HG02763 (cell line): ENCODE measurements at regions not wholly inside any gene's neighbourhood (a gene's known extent, or its start where the extent isn't known, plus 50 kb on each side); places are given as distances from the start of the nearest gene placed in this dataset.

Source experiments
- ATAC-seq: cut with Tn5 transposase; IDR thresholded peaks from one replicate; pipeline ENCODE4 v1.9.1; 2021; ENCODE audit warnings: mild to moderate bottlenecking, moderate library complexity; ENCODE audit not compliant: unreplicated experiment

DNA sequence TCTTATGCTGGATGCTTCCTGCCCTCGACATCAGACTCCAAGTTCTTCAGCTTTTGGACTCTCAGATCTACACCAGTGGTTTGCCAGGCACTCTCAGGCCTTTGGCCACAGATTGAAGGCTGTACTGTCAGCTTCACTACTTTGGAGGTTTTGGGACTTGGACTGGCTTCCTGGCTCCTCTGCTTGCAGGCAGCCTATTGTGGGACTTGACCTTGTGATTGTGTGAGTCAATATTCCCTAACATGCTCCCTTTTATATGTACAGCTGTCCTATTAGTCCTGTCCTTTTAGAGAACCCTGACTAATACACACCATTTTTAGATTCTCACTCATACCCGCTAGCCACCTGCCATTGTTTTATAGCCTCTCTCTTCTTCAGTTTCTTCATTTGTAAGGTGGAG, 382.1 kb upstream of the TSHZ2 start:
- no peak for ATAC-seq

DNA sequence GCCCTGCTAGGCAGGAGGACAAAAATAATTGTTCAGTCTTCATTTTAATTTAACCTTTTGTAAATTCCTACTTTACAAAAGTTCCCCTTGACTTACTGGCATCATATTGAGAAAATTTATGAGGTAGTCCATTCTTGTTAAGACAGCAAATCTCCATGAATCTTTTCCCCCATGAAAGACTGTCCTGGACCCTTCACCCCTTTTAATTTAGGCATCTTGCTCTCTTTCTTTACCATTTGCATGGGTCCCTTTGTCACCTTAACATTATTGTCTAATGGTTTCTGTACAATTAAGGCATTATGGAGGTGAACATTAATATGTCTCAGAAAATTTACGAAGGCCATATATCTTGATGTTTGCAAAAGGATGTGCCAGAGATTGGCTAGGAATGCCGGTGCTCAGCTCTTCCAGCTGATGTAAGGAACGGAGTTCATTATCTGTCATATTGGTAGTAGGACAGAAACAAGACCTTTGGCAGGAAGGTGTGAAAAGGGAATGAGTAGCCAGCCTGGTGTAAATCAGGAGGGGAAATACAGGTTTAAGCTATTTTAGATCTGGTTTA, 382.8 kb upstream of the TSHZ2 start:
- no peak for ATAC-seq

DNA sequence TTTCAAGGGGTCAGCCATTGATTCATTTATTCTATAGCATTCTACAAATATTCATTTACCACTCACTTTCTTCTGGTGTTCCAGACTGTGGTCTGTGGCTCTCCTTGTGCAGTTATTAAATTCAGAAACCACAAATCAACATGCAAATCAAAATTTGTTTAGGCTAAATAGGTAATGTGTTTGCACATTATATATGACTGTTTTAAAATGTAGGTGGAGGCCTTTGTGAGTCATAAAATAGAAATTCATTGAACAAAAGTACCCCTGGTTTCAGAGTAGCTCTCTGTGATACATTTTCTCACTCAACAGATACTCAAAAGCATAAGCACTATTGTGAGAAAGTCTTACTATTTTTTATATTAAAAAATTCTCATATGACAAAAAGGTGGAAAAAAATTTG, 385.5 kb upstream of the TSHZ2 start:
- ATAC-seq: no peak

DNA sequence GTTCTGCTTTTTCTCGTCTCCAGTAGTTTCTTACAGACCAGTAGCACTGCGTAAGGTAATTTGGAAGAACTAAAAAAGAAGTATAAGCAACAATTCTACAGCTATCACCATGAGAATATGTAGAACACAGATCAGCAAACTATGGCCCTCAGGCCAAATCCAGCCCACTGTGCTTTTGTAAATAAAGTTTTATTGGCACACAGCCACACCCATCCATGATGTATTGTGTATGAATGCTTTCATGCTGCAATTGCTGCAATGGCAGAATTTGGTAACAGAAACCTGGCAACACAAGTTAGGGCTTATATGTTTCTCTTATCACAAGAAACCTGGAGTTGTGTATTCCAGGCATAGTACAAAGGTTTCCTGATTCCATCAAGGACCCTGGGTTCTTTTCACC, 386.8 kb upstream of the TSHZ2 start:
- no peak for ATAC-seq

DNA sequence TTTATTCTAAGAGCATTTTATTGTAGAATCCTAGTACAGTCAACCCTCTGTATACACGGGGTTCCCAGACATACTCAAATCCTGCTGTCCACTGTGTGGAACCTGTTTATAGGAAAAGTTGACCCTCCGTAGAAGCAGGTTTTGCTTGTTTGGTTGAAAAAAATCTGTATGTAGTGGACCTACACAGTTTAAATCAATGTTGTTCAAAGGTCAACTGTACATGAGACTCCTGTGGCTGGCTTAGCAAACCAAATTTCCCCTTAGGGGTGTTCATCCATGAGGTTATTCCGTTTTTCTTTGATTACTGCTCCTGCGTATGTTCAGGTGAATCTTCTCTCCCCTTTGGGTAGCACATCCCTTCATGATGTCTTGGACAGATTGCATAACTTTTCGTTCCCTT, 387.0 kb upstream of the ZFP64 start:
- no peak for ATAC-seq

DNA sequence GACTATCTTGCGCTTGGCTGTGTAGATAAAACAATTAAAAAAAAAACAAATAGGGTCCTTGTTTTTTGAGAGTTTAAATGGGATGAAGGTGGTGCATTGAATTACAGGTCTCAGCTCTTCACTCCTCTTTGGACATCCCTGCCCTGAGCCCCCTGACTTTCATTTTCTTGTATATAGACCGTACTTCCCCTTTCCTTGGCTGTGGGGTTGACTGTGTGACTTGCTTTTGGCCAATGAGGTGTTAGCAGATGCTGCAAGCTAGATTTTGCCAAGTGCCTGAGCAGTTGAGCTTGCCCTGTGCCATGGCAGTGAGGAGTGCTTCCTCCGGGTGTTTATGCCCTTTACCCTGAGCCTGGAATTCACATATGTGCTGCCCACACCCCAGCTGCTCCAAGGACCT, 386.1 kb upstream of the ZFP64 start:
- no peak for ATAC-seq

DNA sequence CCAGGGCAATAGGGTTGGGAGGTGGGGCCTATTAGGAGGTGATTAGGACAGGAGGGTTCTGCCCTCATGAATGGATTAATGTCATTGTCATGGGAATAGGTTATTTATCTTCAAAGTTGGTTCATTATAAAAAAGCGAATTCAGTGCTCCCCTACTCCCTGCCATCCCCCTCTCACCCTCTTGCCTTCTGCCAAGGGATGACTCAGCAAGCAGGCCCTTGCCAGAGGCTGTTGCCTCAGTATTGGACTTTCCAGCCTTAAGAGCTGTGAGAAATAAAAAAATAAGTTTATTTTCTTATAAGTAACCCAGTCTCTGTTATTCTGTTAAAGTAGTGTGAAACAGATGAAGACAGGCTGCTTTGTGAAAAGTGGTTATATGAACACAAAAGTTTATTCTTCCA, 381.1 kb upstream of the ZFP64 start:
- ATAC-seq: no peak

DNA sequence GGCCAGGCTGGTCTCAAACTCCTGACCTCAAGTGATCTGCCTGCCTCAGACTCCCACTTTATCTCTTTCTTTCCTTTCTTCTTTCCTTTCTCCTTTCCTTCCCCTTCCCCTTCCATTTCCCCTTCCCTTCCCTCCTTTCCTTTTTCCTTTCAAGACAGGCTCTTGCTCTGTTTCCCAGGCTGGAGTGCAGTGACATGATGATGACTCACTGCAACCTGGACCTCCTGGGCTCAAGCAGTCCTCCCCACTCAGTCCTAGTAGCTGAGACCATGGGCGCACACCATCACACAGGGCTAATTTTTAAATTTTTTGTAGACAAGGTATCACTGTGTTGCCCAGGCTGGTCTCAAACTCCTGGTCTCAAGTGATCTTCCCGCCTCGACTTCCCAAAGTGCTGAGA, 377.6 kb upstream of the ZFP64 start:
- no peak for ATAC-seq

DNA sequence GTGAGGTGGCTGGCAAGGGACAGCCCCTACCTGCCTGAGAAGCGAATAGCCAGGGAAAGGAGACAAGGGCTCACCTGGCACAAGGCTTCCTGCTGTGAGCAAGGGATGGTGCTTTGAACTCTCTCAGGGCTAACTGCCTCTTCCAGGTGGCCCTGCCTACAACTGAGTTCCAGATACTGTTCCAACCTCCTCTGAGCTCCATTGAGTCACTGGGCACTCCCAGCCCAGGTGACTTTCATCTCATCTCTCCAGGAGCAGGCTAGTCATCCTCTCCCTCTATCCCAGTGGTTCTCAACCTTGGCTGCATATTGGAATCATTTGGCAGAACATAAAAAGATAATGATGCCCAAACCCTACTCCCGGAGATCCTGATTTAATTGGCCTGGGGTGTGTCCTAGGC, 374.0 kb upstream of the ZFP64 start:
- no peak for ATAC-seq

DNA sequence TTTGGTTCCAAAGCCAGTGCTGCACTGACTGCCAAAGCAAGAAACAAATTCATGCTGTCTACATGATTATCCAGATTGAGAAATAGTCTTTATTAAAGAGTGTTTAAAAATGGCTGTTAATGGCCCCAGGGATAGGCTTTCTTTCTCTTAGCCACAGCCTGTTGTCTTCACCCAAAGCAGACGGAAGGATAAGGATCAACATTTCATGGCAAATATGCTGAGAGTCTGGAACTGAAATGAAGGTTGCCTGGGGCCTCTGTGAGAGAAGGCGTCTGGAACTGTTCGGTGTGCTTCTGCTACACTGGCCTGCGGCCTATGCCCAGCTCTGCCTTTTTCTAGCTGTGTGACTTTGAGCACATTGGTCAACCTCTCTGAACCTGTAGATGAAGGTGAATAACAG, 373.0 kb upstream of the ZFP64 start:
- ATAC-seq: no peak

DNA sequence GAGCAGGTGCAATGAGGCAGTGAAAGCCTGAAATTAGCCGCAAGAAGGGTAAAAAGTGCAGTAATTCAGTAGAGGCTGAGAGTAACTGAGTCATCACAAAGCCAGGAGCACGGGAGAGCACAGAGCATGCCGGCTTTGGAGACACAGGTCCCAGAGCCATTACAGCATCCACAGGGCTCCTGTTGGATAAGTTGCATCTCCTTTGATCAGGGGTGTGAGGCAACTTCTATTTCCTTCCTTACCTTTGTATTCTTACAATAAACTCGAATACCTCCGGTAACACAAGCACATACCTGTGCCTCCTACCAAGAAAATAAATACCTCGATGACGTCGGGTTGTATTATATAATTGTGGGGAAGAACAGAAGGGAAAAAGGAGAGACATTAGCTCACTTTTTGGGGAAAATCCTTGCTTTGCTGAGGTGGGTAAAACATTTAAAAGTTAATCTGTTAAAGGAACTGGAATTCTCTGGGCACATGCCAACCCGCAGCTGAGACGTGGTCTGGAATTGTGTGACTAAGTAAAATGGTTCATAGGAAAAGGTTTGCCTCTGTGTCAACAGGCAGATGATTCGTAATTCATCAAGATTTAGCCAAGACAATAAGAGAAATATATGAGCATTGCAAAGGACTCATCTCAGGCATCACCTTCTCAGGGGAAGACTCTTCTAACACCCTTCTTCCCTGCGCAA, 360.7 kb upstream of the ZFP64 start:
- ATAC-seq: no peak

DNA sequence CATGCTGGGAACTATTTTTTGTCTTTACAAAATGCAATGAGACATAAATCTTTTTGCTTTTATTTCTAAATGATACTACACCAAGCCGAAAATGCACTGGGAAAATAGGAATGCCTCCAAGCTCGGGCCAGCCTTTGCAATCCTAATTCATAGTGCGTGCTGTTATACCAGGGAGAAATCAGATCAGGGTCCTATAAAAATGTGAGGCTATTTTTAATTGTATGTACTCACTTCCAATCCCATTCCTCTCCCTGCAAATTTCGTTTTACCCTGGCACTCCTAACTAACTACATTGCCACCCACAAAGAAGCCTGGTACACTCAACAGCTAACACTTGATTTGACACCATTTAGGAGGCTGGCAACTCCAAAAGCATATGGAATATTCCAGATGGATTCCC, 350.6 kb upstream of the ZFP64 start:
- no peak for ATAC-seq

DNA sequence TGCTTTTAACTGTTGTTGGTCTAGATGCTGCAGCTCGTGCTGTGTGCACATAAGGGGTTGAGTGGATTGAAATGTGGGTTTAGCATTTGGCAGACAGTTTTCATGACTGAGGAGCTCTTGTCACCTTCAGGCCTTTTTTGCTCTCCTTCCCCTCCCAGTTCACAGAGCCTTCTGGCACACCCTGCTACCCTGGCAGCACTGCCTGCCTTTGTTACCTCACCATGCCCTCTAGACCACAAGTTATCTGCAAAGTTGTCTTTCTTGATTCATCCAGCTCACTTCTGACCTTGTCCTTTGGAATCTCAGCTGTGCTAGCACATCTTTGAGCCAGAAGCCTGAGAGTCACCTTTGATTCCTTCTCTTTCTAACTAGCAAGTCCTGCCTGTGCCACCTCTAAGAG, 348.9 kb upstream of the ZFP64 start:
- ATAC-seq: no peak

DNA sequence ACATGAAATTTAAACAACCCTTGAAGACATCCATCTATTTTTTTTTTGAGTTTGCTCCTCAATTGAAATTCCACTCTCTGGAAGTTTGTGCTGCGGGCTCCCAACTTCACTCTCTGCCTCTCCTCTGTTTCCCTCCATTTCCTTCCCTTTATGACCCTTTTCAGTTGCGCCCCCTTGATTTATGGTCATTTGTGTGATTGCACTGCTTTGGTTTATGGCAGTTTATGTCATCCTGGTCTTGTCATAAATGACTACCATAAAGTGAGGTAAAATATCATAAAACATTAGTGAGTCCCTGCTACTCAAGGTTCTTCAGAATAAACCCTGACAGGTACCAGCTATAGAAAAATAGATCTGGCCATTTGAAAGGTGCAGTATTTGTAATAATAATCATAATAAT, 348.3 kb upstream of the ZFP64 start:
- no peak for ATAC-seq

DNA sequence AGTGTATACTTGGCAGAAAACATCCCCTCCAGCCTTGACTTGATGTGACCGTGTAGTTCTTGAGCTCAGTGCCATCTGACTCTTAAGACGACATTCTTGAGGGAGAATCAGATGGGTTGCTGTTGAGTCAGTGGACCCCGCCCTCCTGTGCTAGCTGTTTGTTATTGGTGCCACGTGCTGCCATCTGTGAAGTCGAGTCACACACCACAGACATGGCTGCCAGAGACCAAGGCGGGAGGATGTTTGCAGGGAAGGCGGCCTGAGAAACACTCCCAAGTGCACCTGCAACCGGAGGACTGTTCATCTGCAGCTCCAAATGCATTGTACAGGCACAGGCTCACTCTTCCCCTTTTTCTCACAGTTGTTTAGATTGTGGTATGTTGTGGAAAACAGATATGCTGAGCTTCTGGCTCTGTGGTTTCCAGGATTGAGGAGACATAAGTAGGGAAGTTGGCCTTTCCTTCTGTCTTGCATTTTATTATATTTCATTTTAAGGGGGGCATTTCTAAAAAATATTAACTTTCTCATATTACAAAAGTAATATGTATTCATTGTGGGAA, 345.3 kb upstream of the ZFP64 start:
- no peak for ATAC-seq

DNA sequence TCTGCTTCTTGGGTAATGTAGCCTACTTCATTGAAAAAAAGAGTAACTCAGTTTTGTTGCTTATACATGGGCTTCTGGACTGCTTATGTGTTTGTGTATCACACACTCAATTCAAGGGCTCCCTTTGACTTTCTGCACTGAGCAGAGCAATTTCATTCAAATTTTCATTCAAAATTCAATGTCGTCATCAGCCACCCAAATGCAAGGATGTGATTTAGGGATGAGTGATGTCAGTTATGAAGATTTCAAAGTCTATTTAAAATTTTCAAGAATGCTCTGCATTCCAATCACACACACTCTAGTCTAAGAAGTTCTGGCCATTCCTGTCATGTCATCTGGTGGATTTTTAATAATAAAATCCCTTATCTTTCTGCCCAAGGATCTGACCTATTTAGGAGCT, 344.5 kb upstream of the ZFP64 start:
- ATAC-seq: no peak

DNA sequence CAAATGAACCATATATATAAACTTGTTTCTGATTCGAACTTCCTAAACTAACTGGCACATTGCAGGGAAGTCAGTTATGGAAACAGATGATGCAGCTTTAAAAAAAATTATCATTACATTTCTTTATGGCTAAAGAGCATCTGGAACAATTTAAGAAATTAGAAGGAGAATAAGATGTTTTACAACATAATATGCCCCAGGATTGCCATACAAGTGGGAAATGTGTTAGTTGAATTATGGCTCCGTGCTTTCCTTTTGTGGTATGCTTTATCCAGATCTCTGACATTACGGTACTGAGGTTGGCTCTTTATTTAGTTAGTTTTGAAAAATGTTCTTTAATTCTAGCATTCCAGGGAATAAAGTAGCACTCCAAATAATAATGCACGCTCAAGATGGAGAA, 343.0 kb upstream of the ZFP64 start:
- ATAC-seq: no peak

DNA sequence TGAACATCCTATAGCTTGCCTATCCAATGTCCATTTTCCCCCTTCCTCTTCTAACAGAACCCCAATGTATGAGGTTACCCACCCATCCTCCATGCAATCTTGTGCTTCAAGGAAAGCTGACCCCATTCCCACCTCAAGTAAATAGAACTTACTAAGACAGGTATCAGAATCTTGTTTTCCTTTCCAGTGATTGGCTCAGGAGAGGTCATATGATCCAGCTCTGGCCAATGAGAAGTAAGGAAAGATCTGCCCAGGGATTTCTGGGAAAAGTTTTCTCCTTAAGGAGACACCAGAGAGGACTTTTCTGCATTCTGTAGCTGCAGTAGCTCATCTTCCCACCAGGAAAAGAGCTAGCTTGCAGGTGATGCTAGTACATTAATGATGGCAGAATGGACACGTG, 341.8 kb upstream of the ZFP64 start:
- no peak for ATAC-seq

DNA sequence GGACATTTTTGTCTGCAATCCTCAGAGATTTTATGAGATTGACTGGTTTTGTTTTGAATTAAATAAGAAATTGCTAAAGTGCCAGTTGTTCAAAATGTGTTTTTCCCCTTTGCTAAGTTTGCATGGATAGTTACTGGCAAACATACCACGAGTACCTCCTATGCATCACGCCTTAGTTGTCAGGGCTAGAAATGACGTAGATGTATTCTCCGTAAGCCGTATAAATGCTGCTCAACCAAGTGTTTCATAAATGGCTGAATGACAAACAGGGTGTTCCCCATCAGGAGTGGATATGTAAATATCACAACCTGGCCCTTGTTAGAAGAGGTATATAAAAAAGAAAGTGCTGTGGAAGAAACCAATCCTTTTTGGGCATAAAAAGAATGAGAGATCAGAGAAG, 341.1 kb upstream of the ZFP64 start:
- no peak for ATAC-seq

DNA sequence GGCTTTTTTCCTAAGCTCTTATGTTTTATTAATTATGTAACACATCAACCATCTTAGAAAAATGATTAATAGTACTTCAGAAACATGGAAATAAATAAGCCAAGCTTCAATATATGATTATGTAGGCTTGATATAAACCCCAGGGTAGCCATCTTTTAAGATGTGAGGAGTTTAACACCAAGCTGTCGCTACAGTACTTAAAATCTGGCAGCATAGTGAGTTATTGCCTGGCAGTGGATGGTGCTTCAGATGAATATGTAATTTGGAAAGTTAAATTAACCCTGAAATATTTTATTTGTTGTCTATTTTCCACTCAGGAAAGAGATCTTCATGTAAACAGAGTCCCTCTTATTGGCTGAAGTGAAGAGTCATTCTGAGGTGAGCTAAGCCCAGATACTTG, 339.0 kb upstream of the ZFP64 start:
- ATAC-seq: no peak

DNA sequence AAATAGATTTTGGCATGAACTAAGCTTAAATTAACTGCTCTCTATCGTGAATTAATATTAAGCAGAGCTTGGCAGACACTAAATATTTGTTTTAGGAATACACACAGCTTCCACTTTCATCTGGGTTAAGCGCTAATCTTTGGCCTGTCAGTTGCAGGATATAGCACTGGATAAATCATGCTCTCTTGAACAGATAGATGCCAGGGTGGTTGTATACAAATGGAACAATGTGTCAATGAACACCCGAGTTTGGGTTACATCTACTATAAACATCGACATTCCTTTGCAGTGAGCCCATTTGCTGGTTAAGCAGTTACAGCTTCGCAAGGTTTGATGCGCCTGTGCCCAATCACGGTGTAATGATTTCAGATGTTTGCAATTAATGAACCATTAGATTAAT, 338.2 kb upstream of the ZFP64 start:
- no peak for ATAC-seq

DNA sequence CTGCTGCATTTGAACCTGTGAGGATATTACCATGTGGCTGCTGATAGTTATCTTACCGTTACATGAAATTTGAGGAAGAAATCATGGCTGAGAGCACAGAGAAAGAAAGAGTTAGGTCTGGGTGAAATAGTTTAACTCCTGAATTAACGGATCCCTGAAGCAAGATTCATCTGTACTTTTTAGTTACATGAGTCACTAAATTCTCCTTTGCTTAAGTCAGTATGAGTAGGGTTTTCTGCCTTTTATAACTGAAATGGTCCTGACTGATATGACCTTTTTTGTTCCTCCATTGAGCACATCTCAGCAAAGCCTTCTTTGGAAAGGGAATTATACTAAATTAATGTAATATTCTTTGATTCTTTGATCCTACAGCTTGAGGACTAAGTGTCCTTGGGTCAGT, 333.3 kb upstream of the ZFP64 start:
- ATAC-seq: no peak

DNA sequence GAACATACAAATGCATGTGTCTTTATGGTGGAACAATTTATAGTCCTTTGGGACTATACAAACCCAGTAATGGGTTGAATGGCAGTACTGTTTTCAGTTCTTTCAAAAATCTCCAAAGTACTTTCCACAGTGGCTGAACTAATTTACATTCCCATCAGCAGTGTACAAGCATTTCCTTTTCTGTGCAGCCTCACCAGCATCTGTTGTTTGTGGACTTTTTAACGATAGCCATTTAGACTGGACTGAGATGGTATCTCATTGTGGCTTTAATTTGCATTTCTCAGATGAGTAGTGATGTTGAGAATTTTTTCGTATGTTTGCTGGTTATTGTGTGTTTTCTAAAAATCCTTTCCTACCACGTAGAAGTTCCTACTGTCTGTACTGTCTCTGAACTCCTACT, 327.2 kb upstream of the ZFP64 start:
- no peak for ATAC-seq
